ENCODE measurements at regions not wholly inside any gene's neighbourhood (a gene's known extent, or its start where the extent isn't known, plus 50 kb on each side); places are given as distances from the start of the nearest gene placed in this dataset.

GRCh38 chr4:84439996-84440395, 59.1 kb downstream of the NKX6-1 start:
- Histone ChIP-seq H2BK15ac (ENCODE audit: low read depth, low read length) (no peak overlapping the region), H3K4ac (ENCODE audit: low read depth, low read length) (no peak overlapping the region), H2AK5ac (ENCODE audit: low read depth, low read length) (no peak overlapping the region), H2BK20ac (ENCODE audit: low read depth, low read length) (no peak overlapping the region), H2AFZ (replicated peaks; ENCODE audit: low read length, poor library complexity) (no peak overlapping the region), H4K91ac (ENCODE audit: insufficient read depth, low read depth, low read length) (no peak overlapping the region), H2BK5ac (ENCODE audit: low read depth, low read length, poor library complexity, severe bottlenecking) (no peak overlapping the region), H3K23ac (ENCODE audit: low read depth, low read length) (no peak overlapping the region), H4K5ac (ENCODE audit: low read depth, low read length) (no peak overlapping the region), H3K27me3 (ENCODE audit: control insufficient read depth, insufficient read depth, low read length) (no peaks in the 10 kb centered on the region), H3K27ac (ENCODE audit: insufficient read depth, low read length) (no peak overlapping the region), H3K4me1 (ENCODE audit: control insufficient read depth, insufficient read depth, low read length) (no peaks in the 10 kb centered on the region), H3K36me3 (ENCODE audit: control insufficient read depth, insufficient read depth, low read length) (no peaks in the 10 kb centered on the region), H3K79me1 (ENCODE audit: low read depth in 1 of 2, low read length in 2 of 2) (no peaks in the 10 kb centered on the region), H4K20me1 (ENCODE audit: insufficient read depth, low read length) (no peaks in the 10 kb centered on the region), H2BK120ac (ENCODE audit: low read depth, low read length) (no peak overlapping the region), H3K14ac (replicated peaks; ENCODE audit: low read depth, low read length) (no peak overlapping the region), H4K8ac (ENCODE audit: low read depth in 2 of 2, low read length in 2 of 2) (no peak overlapping the region), H3K9me3 (ENCODE audit: control insufficient read depth, insufficient read depth, low read length) (no peaks in the 10 kb centered on the region), H3K9me1 (ENCODE audit: insufficient read depth, low read length) (no peaks in the 10 kb centered on the region), H2AK9ac (replicated peaks; ENCODE audit: low read depth, low read length, poor library complexity) (no peak overlapping the region), H3K4me2 (ENCODE audit: low read depth, low read length) (no peak overlapping the region), H3K4me3 (ENCODE audit: insufficient read depth, low read depth, low read length) (no peak overlapping the region), H3K56ac (ENCODE audit: extremely low read depth, insufficient read depth, low read length) (no peak overlapping the region), H3K18ac (ENCODE audit: low read depth, low read length) (no peak overlapping the region), H3K9ac (ENCODE audit: low read depth, low read length) (no peak overlapping the region)
- intact Hi-C loops (cut with micrococcal nuclease): no loop called here
- TF ChIP-seq CEBPB (IDR thresholded peaks at IDR 0.05; ENCODE audit: low read depth, low read length) (no peak), ELK1 (IDR thresholded peaks at IDR 0.05; ENCODE audit: borderline replicate concordance, low read depth, low read length) (no peak), MAFK (IDR thresholded peaks at IDR 0.05; ENCODE audit: low read depth, low read length) (no peak), POLR2A (IDR thresholded peaks at IDR 0.05; ENCODE audit: low read depth, low read length) (no peak), RAD21 (IDR thresholded peaks at IDR 0.05; ENCODE audit: low read length) (no peak), FOS (IDR thresholded peaks at IDR 0.05; ENCODE audit: low read depth, low read length) (no peak)
- in situ Hi-C loops (cut with MboI; ENCODE audit: low sequenced_read_pairs): no loop called here
- dilution Hi-C loops (cut with HindIII; ENCODE audit: low sequenced_read_pairs, unreplicated experiment): no loop called here
- no CpG with 5 or more reads among the region's 3 CpGs for WGBS, 2 experiments (ENCODE audit: extremely low coverage in 2 of 2, insufficient read length in 1 of 2)
- no peak for DNase-seq
- no TSS peak for BruUV-seq (replicated peaks)
- CTCF ChIA-PET: interaction anchor here (0.7 kb wide), 1 partner anchor 89 kb away, joined by 3 read pairs; no protein-coding TSS in a partner anchor
- POLR2A ChIA-PET (ENCODE audit: unreplicated experiment): no interaction called here
- no peak for ATAC-seq (ENCODE audit: low read depth)

Data from IMR-90 (cell line).